ENCODE measurements at regions not wholly inside any gene's neighbourhood (a gene's known extent, or its start where the extent isn't known, plus 50 kb on each side); places are given as distances from the start of the nearest gene placed in this dataset.

DNA sequence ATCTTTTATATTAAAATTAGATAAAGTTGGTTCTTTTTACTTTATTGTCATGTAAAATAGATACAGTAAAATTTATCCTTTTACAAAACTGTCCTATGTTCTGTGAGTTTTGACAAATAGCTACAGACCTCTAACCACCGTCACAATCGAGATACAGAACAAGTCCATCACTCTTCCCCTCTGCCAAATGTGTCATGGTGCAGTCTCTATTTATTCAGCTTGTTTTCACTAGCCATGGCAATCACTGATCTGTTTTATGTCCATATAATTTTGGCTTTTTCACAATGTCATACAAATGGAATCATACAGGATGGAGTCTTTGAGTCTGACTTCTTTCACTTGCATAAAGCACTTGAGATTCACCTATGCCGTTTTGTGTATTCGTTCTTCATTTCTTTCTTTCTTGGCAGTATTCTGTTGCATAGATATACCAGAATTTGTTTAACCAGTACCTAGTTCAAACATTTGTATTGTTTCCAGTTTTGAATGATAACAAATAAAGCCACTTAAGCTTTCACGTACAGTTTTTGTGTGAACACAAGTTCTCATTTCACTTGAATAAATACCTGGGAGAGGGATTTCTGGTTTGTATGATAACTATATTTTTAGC is 273.2 kb upstream of the MPDZ start:
- in situ Hi-C loops (cut with HindIII; ENCODE audit: low pct_unique_long_range_greater_than_20kb, low sequenced_read_pairs) = no loop called here
- DNase-seq (ENCODE audit: low read depth, low spot score) = no peak

DNA sequence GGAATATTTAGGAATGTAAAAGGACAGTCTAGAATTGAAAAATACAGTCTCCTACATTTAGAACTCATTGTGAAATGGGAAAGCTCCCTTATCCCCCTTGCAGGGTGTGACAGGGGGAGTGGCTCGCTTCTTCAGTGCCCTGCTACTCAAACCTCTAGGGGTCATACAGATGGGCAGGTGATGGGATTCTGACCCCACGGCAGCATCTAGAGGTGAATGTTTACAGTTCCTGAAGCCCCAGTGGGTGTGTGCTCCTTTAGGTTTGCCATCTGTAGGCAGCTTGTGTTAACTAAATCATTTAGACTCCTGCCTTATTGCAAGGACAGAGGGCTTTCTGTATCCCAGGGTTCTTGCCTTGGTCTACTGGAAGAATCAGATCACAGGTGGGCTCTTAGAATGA is 271.0 kb upstream of the MPDZ start:
- in situ Hi-C loops (cut with HindIII; ENCODE audit: low pct_unique_long_range_greater_than_20kb, low sequenced_read_pairs) = no loop called here

DNA sequence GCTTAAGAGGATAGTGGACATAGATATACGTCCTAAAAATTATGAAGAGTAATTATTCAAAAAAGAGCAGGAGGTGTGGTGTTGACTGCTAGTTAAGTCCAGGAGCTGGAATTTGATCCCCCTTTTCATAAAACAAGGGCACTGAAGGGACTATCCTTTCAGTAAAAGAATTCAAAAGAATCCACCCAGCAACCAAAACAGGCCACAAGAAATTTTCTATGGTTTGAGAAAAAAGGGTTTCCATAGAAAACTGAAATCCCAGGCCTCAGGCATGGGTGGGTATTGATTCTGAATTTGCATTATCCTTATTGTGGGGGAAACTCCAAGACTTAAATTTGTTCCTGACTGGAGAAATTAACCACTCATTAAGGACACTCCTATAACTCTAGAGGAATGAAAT is 269.0 kb upstream of the MPDZ start:
- DNase-seq (ENCODE audit: low read depth, low spot score) = no peak
- in situ Hi-C loops (cut with HindIII; ENCODE audit: low pct_unique_long_range_greater_than_20kb, low sequenced_read_pairs) = no loop called here

More for the DNA sequence above, 271.0 kb upstream of the MPDZ start:
- DNase-seq (ENCODE audit: low read depth, low spot score) = no peak

DNA sequence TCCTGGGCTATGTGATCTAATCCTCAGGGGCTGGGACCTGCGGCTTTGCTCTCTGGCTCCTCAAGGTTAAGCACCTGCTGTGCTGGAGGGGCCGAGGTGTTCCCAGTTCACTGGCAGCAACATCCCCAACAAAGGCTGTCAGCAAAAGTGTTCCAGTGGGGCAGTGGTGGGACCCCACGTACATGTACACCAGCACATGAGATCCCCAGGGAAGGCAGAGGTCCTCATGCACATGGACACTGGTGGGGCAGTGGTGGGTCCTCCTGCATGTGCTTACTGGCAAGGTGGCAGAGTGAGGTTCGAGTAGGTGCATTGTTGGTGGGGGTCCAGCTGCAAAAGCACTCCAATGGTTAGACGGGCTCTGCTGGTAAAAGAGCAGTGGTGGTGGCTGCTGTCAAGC is 255.6 kb upstream of the MPDZ start:
- in situ Hi-C loops (cut with HindIII; ENCODE audit: low pct_unique_long_range_greater_than_20kb, low sequenced_read_pairs) = no loop called here

DNA sequence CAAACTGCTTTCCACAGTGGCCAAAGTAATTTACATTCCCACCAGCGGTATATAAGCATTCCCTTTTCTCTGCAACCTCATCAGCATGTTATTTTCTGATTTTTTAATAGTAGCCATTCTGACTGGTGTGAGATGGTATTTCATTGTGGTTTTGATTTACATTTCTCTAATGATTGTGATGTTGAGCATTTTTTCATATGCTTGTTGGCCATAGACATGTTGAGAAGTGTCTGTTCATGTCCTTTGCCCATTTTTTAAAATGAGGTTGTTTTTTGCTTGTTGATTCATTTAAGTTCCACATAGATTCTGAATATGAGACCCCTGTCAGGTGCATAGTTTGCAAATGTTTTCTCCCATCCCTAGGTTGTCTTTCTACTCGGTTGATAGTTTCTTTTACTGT is 254.5 kb upstream of the MPDZ start:
- in situ Hi-C loops (cut with HindIII; ENCODE audit: low pct_unique_long_range_greater_than_20kb, low sequenced_read_pairs) = no loop called here
- no peak for DNase-seq (ENCODE audit: low read depth, low spot score)

More for the DNA sequence above, 255.6 kb upstream of the MPDZ start:
- no peak for DNase-seq (ENCODE audit: low read depth, low spot score)

DNA sequence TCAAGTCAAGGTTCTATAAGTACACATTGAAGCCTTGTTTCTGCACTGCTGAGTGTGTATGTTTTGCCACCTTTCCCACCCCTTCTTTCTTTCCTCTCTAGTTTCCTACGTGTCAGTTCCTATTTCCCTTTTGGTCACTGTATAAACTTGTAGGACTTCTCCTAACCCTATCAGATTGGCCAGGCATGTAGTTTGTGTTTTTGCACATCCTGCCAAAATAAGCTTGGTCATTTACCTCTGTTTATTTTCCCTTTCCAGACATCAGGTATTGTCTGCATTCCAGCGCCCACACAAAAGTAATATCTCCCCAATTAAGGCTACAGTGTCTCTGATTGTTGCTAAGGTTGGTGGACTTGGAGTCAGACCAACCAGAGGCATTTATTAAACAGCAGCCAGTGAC is 252.9 kb upstream of the MPDZ start:
- no peak for DNase-seq (ENCODE audit: low read depth, low spot score)
- in situ Hi-C loops (cut with HindIII; ENCODE audit: low pct_unique_long_range_greater_than_20kb, low sequenced_read_pairs) = no loop called here

DNA sequence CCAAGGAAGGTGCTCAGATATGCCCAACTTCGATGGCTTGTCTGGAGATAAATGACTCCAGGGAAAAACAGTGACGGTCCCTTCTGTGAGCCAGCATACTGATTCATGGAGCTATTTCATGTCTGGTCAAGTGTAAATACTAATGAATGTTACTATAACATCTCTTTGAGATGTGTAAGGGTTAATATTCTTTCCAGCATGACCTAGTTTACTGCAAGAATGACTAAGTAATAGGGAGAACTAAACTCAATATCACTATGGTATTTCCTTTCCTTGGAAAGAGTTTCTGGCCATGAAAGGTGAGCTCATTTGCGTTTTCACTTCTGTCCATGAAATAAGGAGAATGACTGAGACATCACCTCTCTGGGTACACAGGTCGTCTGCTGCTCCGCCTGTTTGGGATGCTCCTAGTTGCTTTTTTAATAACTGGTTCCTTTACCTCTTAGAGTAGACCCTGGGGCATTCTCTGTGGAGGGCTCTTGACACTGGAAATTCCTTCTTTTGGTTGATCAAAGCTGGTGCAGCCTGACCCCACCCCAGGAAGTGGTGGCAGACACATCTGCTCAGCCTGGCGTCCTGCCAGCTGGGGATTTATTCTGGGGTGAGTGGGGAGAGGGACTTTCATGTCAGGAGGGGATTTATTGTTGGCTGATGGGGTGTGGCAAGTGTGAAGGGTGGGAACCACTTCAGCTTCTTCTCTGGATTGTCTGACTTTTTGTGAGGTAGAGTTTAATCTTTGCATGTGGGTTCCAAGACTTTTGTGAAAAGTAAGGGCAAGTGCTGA is 250.0 kb upstream of the MPDZ start:
- no peak for DNase-seq (ENCODE audit: low read depth, low spot score)
- in situ Hi-C loops (cut with HindIII; ENCODE audit: low pct_unique_long_range_greater_than_20kb, low sequenced_read_pairs) = no loop called here

DNA sequence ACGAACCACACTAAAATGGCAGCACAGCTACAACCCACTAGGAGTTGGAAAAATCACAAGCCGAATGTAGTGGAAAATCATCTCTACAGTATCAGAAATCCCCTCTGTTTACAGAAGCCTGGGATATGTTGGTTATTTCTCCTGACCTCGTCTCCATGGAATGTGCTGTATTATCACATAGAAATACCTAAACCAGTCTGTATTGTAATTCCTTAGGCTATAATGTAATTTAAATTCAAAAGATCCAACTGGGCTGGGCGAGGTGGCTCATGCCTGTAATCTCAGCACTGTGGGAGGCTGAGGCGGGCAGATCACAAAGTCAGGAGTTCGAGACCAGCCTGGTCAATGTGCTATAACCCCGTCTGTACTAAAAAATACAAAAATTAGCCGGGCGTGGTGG is 244.8 kb upstream of the MPDZ start:
- DNase-seq (ENCODE audit: low read depth, low spot score) = no peak
- in situ Hi-C loops (cut with HindIII; ENCODE audit: low pct_unique_long_range_greater_than_20kb, low sequenced_read_pairs) = no loop called here

DNA sequence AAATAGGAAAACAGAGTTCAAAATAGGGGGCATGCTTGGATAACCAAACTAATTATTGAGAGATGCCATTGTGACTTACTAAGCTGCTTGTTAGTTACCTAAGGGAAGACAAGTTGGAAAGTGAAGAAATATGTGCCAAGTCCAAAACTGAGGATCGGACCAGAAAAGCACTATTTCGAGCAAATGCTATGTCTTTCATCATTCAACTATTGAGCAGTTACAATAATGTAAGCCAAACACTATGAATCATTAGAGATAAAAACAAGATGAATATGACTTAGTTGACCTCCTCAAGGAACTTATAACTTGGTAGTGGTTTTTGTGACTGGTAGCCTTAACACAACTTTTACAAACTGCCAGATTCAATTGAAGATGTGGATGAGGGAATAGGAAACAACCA is 240.6 kb upstream of the MPDZ start:
- DNase-seq (ENCODE audit: low read depth, low spot score) = no peak
- in situ Hi-C loops (cut with HindIII; ENCODE audit: low pct_unique_long_range_greater_than_20kb, low sequenced_read_pairs) = no loop called here

DNA sequence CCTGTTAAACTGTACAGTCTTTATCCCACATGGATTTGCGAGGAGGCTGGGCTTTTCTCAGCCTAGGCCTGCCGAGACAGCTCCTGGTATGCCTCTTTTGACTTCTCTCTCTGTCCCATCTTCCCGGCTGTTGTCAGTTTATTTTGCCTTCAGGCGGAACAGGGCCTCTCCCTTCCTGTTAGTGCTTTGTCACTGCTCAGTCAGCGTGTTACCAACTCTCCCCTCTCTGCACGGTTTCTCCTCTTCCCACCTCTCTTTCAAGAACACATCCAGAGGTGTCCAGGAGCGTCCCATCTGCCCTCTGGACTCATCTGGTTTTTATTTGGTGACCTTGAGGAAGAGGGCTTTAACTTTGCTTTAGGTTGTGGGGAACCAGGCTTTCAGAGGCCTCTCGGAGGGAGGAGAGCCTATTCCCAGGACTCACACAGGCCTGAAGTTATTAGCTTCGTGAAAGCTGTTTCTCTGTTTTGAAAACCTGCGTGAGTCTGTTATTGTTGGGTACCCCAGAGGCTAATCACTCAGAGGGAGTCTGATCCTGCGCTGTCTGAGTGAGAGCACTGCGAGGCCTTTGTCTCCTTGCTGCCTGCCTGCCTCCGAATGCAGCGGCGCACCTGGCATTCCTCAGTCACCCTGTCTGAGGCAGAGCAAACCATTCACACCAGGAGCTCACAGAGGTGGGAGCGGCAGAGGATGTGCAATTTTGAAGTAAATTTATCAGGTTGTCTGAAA is 234.4 kb upstream of the MPDZ start:
- no peak for DNase-seq (ENCODE audit: low read depth, low spot score)
- in situ Hi-C loops (cut with HindIII; ENCODE audit: low pct_unique_long_range_greater_than_20kb, low sequenced_read_pairs) = no loop called here

DNA sequence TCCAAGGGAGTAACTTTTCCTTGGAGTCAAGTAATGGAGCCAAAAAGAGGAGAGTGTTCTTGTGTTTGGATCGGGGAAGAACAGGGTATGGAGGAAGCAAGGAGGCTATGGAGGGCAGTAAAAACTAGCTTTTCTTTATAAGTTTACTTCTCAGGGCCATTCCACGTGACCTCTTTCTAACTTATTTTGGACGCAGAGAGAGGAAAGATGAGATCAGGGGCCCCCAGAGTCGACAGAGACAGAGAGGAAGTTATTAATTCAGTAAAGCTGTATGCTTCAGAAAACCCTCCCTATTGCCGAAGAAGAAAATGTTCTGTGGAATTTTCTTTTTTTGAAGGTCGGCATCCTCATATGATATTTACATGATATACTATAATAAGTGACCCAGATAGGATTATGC is 233.8 kb upstream of the MPDZ start:
- DNase-seq (ENCODE audit: low read depth, low spot score) = no peak
- in situ Hi-C loops (cut with HindIII; ENCODE audit: low pct_unique_long_range_greater_than_20kb, low sequenced_read_pairs) = no loop called here

DNA sequence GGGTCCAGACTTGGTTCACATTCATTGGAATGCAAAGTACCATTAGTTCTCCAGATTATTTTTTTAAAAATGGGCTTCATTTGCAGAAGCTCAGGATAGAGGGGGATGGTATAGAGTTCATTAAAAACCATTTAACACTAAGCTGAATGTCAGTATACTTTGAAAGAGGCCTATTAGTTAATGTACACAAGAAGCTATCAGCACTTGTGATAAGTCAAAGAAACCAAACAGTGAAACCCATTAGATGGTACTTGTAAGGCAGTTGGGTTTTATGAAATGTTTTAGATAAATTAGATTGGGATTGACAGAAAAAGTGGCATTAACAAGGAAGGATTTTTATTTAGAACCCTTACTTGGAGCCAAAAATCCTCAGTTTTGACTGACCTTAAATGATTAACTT is 229.2 kb upstream of the MPDZ start:
- no peak for DNase-seq (ENCODE audit: low read depth, low spot score)
- in situ Hi-C loops (cut with HindIII; ENCODE audit: low pct_unique_long_range_greater_than_20kb, low sequenced_read_pairs) = no loop called here

DNA sequence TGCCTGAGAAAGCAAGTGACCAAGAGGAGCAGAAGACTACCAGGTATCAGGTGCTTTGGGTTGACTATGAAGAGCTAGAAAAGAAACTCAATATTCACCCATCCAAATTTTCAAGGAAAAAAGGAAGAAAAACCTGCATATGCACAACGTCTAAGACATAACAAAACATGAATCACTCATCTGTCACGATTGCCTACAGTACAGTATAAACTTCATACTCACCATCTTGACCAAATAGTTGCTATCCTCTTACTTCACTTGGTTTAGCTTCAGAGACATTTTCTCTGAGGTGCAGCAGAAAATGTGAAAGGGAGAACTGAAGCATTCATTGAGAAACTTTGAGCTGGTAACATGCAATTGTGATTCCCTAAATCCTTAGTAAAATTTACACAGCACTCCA is 228.6 kb upstream of the MPDZ start:
- in situ Hi-C loops (cut with HindIII; ENCODE audit: low pct_unique_long_range_greater_than_20kb, low sequenced_read_pairs) = no loop called here
- no peak for DNase-seq (ENCODE audit: low read depth, low spot score)

DNA sequence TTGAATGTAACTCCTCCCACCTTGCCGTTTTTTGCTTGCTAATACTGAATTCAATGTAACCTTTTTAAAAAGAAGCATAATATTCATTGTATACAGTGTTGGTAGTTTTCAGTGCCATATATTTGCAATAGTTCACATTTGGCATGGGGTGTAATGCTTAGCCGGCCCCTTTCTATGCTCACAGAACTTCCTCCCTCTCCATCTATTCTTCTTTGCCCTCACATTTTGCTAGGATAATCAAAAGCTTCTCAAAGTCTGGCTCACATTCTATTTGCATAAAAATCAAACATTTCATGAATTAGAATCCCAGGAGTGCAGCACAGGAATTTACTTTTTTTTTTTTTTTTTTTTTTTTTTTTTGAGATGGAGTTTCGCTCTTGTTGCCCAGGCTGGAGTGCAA is 226.3 kb upstream of the MPDZ start:
- in situ Hi-C loops (cut with HindIII; ENCODE audit: low pct_unique_long_range_greater_than_20kb, low sequenced_read_pairs) = no loop called here
- DNase-seq (ENCODE audit: low read depth, low spot score) = no peak

DNA sequence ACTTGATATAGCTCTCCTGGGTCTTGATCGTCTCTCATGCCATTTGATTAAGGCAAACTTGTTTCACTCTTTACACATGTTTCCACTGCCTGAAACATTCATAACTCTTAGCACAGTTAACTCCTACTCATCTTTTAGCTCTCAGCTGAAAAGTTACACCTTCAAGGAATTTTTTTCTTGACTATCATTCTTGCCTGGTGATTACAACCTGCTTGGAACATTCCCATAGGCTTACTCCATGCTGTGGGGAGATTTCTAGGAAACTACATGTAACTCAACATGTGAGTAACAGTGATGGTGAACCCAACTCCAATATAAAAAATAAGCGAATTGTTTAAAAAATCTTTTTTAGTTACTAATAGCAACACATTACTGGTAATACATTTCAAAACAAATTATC is 224.1 kb upstream of the MPDZ start:
- no peak for DNase-seq (ENCODE audit: low read depth, low spot score)
- in situ Hi-C loops (cut with HindIII; ENCODE audit: low pct_unique_long_range_greater_than_20kb, low sequenced_read_pairs) = no loop called here

DNA sequence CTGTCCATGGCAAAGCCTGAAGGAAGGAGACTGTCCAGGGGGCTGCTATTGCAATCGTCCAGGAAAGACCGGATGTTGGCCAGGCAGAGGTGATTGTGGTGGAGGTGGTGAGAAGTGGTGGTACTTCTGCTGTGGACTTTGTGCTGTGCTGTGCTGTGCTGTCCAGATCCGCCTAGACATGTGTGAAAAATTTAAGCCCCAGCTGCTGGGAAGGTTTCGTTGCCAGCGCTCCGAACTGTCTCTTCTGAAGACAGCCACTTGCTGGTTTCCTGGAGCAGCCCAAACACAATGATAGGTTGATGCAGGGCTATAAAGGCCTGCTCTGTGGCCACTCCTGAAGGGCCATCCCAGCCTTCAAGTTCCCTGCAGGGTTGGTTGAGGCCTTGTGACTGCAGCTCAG is 223.0 kb upstream of the MPDZ start:
- no peak for DNase-seq (ENCODE audit: low read depth, low spot score)
- in situ Hi-C loops (cut with HindIII; ENCODE audit: low pct_unique_long_range_greater_than_20kb, low sequenced_read_pairs) = no loop called here

DNA sequence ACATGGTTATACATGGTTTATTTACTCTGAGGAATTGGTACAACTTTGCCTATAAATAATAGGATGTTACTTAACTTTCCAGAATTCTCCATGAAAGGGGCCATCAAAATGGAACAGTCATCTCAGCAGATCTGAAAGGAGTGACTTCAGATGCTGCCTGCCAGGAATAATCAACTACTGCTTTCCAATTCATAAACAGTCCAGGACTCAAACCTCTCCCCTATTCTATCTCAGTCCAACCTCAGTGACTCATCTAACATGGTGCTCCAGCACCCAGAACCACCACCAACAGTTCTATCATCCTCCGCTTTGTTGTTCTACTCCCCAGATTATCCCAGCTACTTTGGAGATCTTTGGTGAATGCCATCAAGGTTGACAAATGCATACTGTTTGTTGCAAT is 221.5 kb upstream of the MPDZ start:
- no peak for DNase-seq (ENCODE audit: low read depth, low spot score)
- in situ Hi-C loops (cut with HindIII; ENCODE audit: low pct_unique_long_range_greater_than_20kb, low sequenced_read_pairs) = no loop called here

DNA sequence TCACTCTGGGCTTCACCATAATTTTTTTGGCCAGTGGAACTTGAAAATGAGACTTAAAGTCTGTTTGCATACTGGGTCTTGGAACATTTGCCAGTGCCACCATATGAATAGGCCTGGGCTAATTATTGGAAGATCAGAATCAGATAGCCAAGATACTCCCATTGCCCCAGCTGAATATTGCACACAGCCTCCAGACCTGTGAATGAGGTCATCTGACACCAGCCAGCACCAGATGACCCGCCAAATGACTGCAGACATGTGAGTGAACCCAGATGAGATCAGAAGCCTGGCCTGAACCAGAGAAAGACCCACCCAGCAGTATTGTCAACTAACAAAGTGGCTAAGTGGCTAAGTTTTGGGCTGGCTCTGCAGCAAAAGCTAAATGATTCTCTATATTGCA is 220.5 kb upstream of the MPDZ start:
- in situ Hi-C loops (cut with HindIII; ENCODE audit: low pct_unique_long_range_greater_than_20kb, low sequenced_read_pairs) = no loop called here
- no peak for DNase-seq (ENCODE audit: low read depth, low spot score)

DNA sequence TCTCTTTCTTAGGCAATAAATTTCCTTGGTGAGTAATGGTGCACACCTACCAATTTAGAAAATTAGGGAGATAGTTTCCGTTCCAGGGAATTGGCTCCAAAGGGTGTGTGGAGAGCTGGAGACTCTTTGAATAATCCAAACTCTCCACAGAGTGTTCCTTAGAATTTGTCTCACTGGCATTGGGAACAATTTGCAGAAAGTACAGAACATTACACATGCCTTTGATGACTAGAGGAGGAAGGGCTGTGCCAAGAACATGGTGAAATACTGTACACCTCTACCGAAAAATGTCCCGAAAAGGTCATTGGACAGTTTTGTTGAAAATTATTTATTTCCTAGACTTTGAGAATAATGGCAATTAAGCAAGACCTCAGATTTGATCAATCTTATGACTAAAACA is 214.2 kb upstream of the MPDZ start:
- in situ Hi-C loops (cut with HindIII; ENCODE audit: low pct_unique_long_range_greater_than_20kb, low sequenced_read_pairs) = no loop called here
- DNase-seq (ENCODE audit: low read depth, low spot score) = no peak
